Omental fat pad (tissue), 3 donors: ENCODE measurements at regions not wholly inside any gene's neighbourhood (a gene's known extent, or its start where the extent isn't known, plus 50 kb on each side); places are given as distances from the start of the nearest gene placed in this dataset.

Experiments used
- ATAC-seq: fragments of 150-250 bp; one replicate; pipeline ENCODE4 v1.9.1; 2016; ENCODE audit warnings: mild to moderate bottlenecking, moderate library complexity; ENCODE audit not compliant: low FRiP score
- DNase-seq: peaks from one replicate; pipeline ENCODE4 v3.0.0-alpha.2; 2019; ENCODE audit warnings: low spot score
- CTCF ChIP-seq, 3 donors: fragments of 450-650 bp; IDR thresholded peaks; one replicate each; pipeline ENCODE4 v1.5.1; 2016 to 2017; ENCODE audit warnings: antibody characterized with exemption in 3 of 3, mild to moderate bottlenecking in 3 of 3, moderate library complexity in 2 of 3

GRCh38 chr5:2556375-2556966, 195.0 kb downstream of the IRX2 start:
- ATAC-seq, result no peak
- no peak for DNase-seq
- TF ChIP-seq CTCF (IDR thresholded peaks at IDR 0.05), result no peak

GRCh38 chr5:2553611-2554010, 197.9 kb downstream of the IRX2 start:
- DNase-seq, result no peak
- ATAC-seq, result no peak
- TF ChIP-seq CTCF (IDR thresholded peaks at IDR 0.05), result no peak

- no peak for DNase-seq
- ATAC-seq, result no peak
- no peak for TF ChIP-seq CTCF (IDR thresholded peaks at IDR 0.05)
Measured at GRCh38 chr5:2550509-2550908, 201.0 kb downstream of the IRX2 start.

- DNase-seq (no peak), ATAC-seq (no peak)
- TF ChIP-seq CTCF (IDR thresholded peaks at IDR 0.05), result no peak
Measured at GRCh38 chr5:2549900-2550299, 201.6 kb downstream of the IRX2 start.

GRCh38 chr5:2549354-2549753, 202.1 kb downstream of the IRX2 start:
- ATAC-seq, result no peak
- TF ChIP-seq CTCF (IDR thresholded peaks at IDR 0.05), result no peak
- no peak for DNase-seq

- DNase-seq (no peak), ATAC-seq (no peak)
- TF ChIP-seq CTCF (IDR thresholded peaks at IDR 0.05), result no peak
Measured at GRCh38 chr5:2546938-2547337, 204.5 kb downstream of the IRX2 start.

GRCh38 chr5:2544003-2544402, 207.5 kb downstream of the IRX2 start:
- no peak for TF ChIP-seq CTCF (IDR thresholded peaks at IDR 0.05)
- DNase-seq, result no peak
- ATAC-seq, result no peak
